DND-41 (cell line): ENCODE measurements at regions not wholly inside any gene's neighbourhood (a gene's known extent, or its start where the extent isn't known, plus 50 kb on each side); places are given as distances from the start of the nearest gene placed in this dataset.

Experiments
- ATAC-seq: fragments of 200-7000 bp; cut with Tn5 transposase; 3 replicates; pipeline ENCODE4 v1.9.1; 2021; ENCODE audit warnings: low read depth; ENCODE audit not compliant: insufficient read depth
- DNase-seq: peaks from one replicate; pipeline ENCODE4 v3.0.0-alpha.2; 2020
- H2AFZ ChIP-seq: 2 replicates; pipeline ENCODE4 v1.6.0; 2012; ENCODE audit warnings: low read depth, low read length
- H3K27ac ChIP-seq: 2 replicates; pipeline ENCODE4 v1.5.1; 2012; ENCODE audit warnings: low read length, inconsistent platforms
- H3K27me3 ChIP-seq: fragments of 200-600 bp; sonication (generic); 2 replicates; pipeline ENCODE4 v1.6.0; 2012; ENCODE audit warnings: low read length, mild to moderate bottlenecking, inconsistent platforms; ENCODE audit not compliant: insufficient read depth, poor library complexity
- H3K36me3 ChIP-seq: 2 replicates; pipeline ENCODE4 v1.5.1; 2012; ENCODE audit warnings: low read length, inconsistent platforms; ENCODE audit not compliant: insufficient read depth
- H3K4me1 ChIP-seq: 2 replicates; pipeline ENCODE4 v1.5.1; 2012; ENCODE audit warnings: mild to moderate bottlenecking, low read length; ENCODE audit not compliant: insufficient read depth
- H3K4me2 ChIP-seq: 2 replicates; pipeline ENCODE4 v1.6.0; 2012; ENCODE audit warnings: mild to moderate bottlenecking, moderate library complexity, low read length, inconsistent platforms; ENCODE audit not compliant: insufficient read depth
- H3K4me3 ChIP-seq, 2 experiments: fragments of 200-600 bp in 1 of 2; shearing (Covaris generic) in 1 of 2; 2 replicates each; pipeline ENCODE4 v1.5.1; 2012 to 2016; ENCODE audit warnings: inconsistent platforms in 2 of 2, low read length in 2 of 2, mild to moderate bottlenecking in 2 of 2, low read depth in 1 of 2, moderate library complexity in 1 of 2
- H3K79me2 ChIP-seq: 2 replicates; pipeline ENCODE4 v1.6.0; 2012; ENCODE audit warnings: low read length, inconsistent platforms; ENCODE audit not compliant: insufficient read depth
- H3K9ac ChIP-seq: 2 replicates; pipeline ENCODE4 v1.6.0; 2012; ENCODE audit warnings: low read depth, mild to moderate bottlenecking, inconsistent platforms, low read length, moderate library complexity
- H3K9me3 ChIP-seq: 2 replicates; pipeline ENCODE4 v1.5.1; 2012; ENCODE audit warnings: low read length, moderate library complexity, mild to moderate bottlenecking, inconsistent platforms; ENCODE audit not compliant: insufficient read depth, severe bottlenecking
- H4K20me1 ChIP-seq: 2 replicates; pipeline ENCODE4 v1.6.0; 2012; ENCODE audit warnings: low read length; ENCODE audit not compliant: insufficient read depth
- EZH2 ChIP-seq: IDR thresholded peaks from 3 replicates; pipeline ENCODE4 v1.6.1; 2012; ENCODE audit warnings: borderline replicate concordance, low read depth, mild to moderate bottlenecking, moderate library complexity, low read length, inconsistent platforms; ENCODE audit not compliant: severe bottlenecking
- TF ChIP-seq, protein P1 (sequence below): IDR thresholded peaks from 2 replicates; pipeline ENCODE4 v1.5.1; 2012; ENCODE audit warnings: borderline replicate concordance, low read length, moderate library complexity, mild to moderate bottlenecking; ENCODE audit not compliant: poor library complexity, severe bottlenecking; ENCODE audit errors: extremely low read depth

DNA sequence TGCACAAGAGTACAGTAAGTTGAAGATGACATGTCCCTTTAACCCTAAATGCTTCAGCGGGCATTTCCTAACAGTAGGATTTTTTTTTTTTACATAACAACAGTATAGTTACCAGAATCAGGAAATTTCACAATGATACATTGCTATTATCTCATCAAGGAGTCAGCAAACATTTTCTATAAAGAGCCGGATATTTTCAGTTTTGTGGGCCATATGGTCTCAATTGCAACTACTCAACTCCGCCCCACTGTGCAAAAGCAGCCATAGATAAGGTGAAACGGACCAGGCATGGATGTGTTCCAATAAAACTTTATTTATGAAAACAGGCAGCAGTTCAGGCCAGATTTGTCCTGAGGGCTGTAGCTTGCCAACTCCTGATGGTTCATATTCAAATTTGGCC is 130.6 kb downstream of the SMAD6 start:
- H2AFZ ChIP-seq, result no peak overlapping the region
- H3K4me1 ChIP-seq, result no peaks in the 10 kb centered on the region

DNA sequence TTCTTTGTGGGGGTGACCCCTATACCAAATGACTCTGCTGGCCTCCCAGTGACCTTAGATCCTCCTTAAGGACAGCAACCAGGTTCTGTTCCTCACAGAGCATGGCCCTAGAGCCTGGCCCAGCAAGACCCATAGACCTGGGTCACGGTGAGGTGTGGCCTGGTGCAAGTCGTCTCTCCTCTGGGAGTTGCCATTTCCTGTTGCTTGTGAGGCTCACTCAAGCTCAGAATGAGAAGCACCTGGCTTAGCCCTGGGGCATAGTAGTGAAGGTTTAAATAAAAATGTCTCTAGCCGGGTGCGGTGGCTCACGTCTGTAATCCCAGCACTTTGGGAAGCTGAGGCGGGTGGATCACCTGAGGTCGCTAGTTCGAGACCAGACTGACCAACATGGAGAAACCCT is 131.3 kb downstream of the SMAD6 start:
- no peak overlapping the region for H3K27ac ChIP-seq
- H3K4me2 ChIP-seq, result no peak overlapping the region
- no peak for TF ChIP-seq EZH2
- TF ChIP-seq, protein P1, sequence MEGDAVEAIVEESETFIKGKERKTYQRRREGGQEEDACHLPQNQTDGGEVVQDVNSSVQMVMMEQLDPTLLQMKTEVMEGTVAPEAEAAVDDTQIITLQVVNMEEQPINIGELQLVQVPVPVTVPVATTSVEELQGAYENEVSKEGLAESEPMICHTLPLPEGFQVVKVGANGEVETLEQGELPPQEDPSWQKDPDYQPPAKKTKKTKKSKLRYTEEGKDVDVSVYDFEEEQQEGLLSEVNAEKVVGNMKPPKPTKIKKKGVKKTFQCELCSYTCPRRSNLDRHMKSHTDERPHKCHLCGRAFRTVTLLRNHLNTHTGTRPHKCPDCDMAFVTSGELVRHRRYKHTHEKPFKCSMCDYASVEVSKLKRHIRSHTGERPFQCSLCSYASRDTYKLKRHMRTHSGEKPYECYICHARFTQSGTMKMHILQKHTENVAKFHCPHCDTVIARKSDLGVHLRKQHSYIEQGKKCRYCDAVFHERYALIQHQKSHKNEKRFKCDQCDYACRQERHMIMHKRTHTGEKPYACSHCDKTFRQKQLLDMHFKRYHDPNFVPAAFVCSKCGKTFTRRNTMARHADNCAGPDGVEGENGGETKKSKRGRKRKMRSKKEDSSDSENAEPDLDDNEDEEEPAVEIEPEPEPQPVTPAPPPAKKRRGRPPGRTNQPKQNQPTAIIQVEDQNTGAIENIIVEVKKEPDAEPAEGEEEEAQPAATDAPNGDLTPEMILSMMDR, result no peak
- no peak overlapping the region for H3K9ac ChIP-seq
- DNase-seq (no peak), ATAC-seq (no peak)
- no peaks in the 10 kb centered on the region for H3K36me3 ChIP-seq
- no peak overlapping the region for H3K4me3 ChIP-seq
- H3K27me3 ChIP-seq, result no peaks in the 10 kb centered on the region
- H3K4me1 ChIP-seq, result no peaks in the 10 kb centered on the region
- H2AFZ ChIP-seq, result no peak overlapping the region
- no peaks in the 10 kb centered on the region for H3K9me3 ChIP-seq
- H4K20me1 ChIP-seq, result no peaks in the 10 kb centered on the region
- no peaks in the 10 kb centered on the region for H3K79me2 ChIP-seq

More for the DNA sequence above, 130.6 kb downstream of the SMAD6 start:
- Histone ChIP-seq H3K9ac (no peak overlapping the region), H3K79me2 (no peaks in the 10 kb centered on the region), H3K4me2 (no peak overlapping the region), H3K36me3 (no peaks in the 10 kb centered on the region), H3K27ac (no peak overlapping the region), H3K9me3 (no peaks in the 10 kb centered on the region), H3K27me3 (no peaks in the 10 kb centered on the region), H4K20me1 (no peaks in the 10 kb centered on the region), H3K4me3 (no peak overlapping the region)
- no peak for TF ChIP-seq EZH2
- TF ChIP-seq, protein P1, result no peak
- DNase-seq (no peak), ATAC-seq (no peak)

DNA sequence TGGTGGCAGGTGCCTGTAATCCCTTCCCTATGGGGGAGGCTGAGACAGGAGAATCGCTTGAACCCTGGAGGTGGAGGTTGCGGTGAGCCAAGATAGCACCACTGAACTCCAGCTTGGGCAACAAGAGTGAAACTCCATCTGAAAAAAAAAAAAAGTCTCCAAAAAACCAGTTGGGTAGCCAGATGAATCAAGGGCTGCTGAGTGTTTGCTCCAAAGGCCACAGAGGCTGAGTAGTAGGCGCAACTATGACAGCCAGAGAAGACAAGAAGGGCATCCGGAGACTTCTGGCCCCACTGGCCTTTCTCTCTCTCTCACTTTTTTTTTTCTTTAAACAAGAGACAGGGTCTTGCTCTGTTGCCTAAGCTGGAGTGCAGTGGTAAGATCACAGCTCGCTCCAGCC is 131.8 kb downstream of the SMAD6 start:
- Histone ChIP-seq H3K36me3 (no peaks in the 10 kb centered on the region), H3K27me3 (no peaks in the 10 kb centered on the region), H3K4me1 (no peaks in the 10 kb centered on the region), H3K9ac (no peak overlapping the region), H2AFZ (no peak overlapping the region), H3K79me2 (no peaks in the 10 kb centered on the region), H3K4me3 (no peak overlapping the region), H4K20me1 (no peaks in the 10 kb centered on the region), H3K27ac (no peak overlapping the region), H3K9me3 (no peaks in the 10 kb centered on the region), H3K4me2 (no peak overlapping the region)
- DNase-seq (no peak), ATAC-seq (no peak)
- TF ChIP-seq EZH2, result no peak
- TF ChIP-seq, protein P1, result no peak
